OCI-LY3 (cell line): ENCODE measurements at regions not wholly inside any gene's neighbourhood (a gene's known extent, or its start where the extent isn't known, plus 50 kb on each side); places are given as distances from the start of the nearest gene placed in this dataset.
"Not testable (repeated sequence)": the region's sequence is repeated elsewhere in the genome, so short reads cannot be mapped to it uniquely, and the experiment has no call there.

Source experiments
- H2AFZ ChIP-seq: fragments of 200-600, 300-600 bp; shearing (Covaris generic); 2 replicates; pipeline ENCODE4 v1.6.0; 2014; ENCODE audit warnings: antibody characterized with exemption, low read depth, low read length
- H3K27ac ChIP-seq: fragments of 200-600, 300-600 bp; sonication (generic); 2 replicates; pipeline ENCODE4 v1.5.1; 2014; ENCODE audit warnings: mild to moderate bottlenecking, low read length, moderate library complexity, mixed read lengths
- H3K27me3 ChIP-seq: fragments of 200-600, 300-600 bp; sonication (generic); 2 replicates; pipeline ENCODE4 v1.6.1; 2014; ENCODE audit warnings: low read depth, low read length, mixed read lengths
- H3K36me3 ChIP-seq: fragments of 200-600, 300-600 bp; sonication (generic); replicated peaks from 2 replicates; pipeline ENCODE3; 2014; ENCODE audit warnings: low read depth, low read length, mixed read lengths
- H3K4me1 ChIP-seq: fragments of 300-600, 200-600 bp; sonication (generic); 2 replicates; pipeline ENCODE4 v1.6.1; 2014; ENCODE audit warnings: low read length, mixed read lengths
- H3K4me2 ChIP-seq: fragments of 200-600, 300-600 bp; sonication (generic); 2 replicates; pipeline ENCODE4 v1.6.1; 2014; ENCODE audit warnings: low read length, mixed read lengths
- H3K4me3 ChIP-seq: fragments of 300-600, 200-600 bp; sonication (generic); 2 replicates; pipeline ENCODE4 v1.5.1; 2014; ENCODE audit warnings: antibody characterized with exemption, mild to moderate bottlenecking, low read length, moderate library complexity
- H3K79me2 ChIP-seq: fragments of 300-600, 200-600 bp; shearing (Covaris generic); 2 replicates; pipeline ENCODE4 v1.6.1; 2014; ENCODE audit warnings: mild to moderate bottlenecking, low read length, mixed read lengths
- H3K9ac ChIP-seq: fragments of 300-600, 200-600 bp; shearing (Covaris generic); 2 replicates; pipeline ENCODE4 v1.6.0; 2014; ENCODE audit warnings: mild to moderate bottlenecking, low read length, moderate library complexity
- H3K9me3 ChIP-seq: fragments of 200-600, 300-600 bp; shearing (Covaris generic); 2 replicates; pipeline ENCODE4 v1.6.1; 2014; ENCODE audit warnings: low read length, mixed read lengths; ENCODE audit not compliant: insufficient read depth
- H4K20me1 ChIP-seq: fragments of 200-600, 300-600 bp; sonication (generic); 2 replicates; pipeline ENCODE4 v1.6.1; 2016; ENCODE audit warnings: low read length, mixed read lengths; ENCODE audit not compliant: insufficient read depth

DNA sequence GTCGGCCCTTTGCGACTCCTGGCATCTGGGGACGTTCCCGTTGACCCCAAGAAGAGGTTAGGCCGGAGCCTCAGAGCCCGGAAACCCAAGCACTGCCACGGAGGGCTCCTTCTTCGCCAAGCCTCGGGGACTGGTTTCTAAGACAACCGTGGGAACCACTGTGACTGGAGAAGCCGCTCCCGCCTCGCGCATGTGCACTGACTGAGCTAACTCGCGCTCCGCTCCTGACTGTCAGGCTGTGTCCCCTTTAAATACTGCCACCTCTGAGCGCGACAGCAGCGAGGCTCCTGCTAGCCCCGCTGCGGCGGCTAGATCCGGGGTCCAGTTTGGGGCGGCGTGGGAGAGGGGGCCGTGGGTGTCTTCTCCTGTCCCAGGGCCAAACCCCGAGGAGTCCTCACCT, 104.2 kb upstream of the FOXD4L5 start:
- not testable (repeated sequence) for H3K4me1 ChIP-seq

GRCh38 chr9:65386699-65387098, 101.7 kb upstream of the FOXD4L5 start:
- H3K27ac ChIP-seq, H3K9me3 ChIP-seq: not testable (repeated sequence)
- peak overlapping the region; percentile 51 for H3K4me3 ChIP-seq

More for the DNA sequence above, 104.2 kb upstream of the FOXD4L5 start:
- H3K79me2 ChIP-seq, H3K9me3 ChIP-seq, H3K27me3 ChIP-seq, H3K27ac ChIP-seq, H2AFZ ChIP-seq, H3K4me2 ChIP-seq, H3K4me3 ChIP-seq, H3K9ac ChIP-seq, H3K36me3 ChIP-seq, H4K20me1 ChIP-seq: not testable (repeated sequence)

GRCh38 chr9:65386191-65386590, 101.2 kb upstream of the FOXD4L5 start:
- H3K36me3 ChIP-seq, H3K9me3 ChIP-seq: not testable (repeated sequence)

More at GRCh38 chr9:65386699-65387098, 101.7 kb upstream of the FOXD4L5 start:
- H3K27me3 ChIP-seq, H3K9ac ChIP-seq, H2AFZ ChIP-seq, H3K79me2 ChIP-seq, H3K36me3 ChIP-seq, H4K20me1 ChIP-seq, H3K4me1 ChIP-seq: not testable (repeated sequence)
- H3K4me2 ChIP-seq, result peak overlapping the region; percentile 27; the same call in 1 of the 2 replicates

DNA sequence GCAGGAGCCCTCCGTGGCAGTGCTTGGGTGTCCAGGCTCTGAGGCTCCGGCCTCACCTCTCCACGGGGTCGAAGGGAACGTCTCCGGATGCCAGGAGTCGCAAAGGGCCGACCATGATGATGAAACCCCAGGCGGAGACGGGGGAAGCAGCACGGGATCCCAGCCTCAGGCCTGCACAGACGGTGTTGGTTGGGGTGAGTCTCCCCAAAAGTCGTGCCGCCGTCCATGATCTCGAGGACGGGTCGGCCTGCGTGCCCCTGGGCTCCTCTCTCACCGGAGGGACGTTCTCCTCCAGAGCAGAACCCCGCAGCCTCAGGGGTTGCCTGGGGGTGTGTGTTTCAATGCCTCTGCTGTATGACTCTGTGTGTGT, 100.6 kb upstream of the FOXD4L5 start:
- not testable (repeated sequence) for H3K9me3 ChIP-seq, H3K4me1 ChIP-seq, H3K27ac ChIP-seq, H3K4me3 ChIP-seq, H3K36me3 ChIP-seq, H3K4me2 ChIP-seq, H3K9ac ChIP-seq, H4K20me1 ChIP-seq, H2AFZ ChIP-seq, H3K27me3 ChIP-seq, H3K79me2 ChIP-seq

More at GRCh38 chr9:65386191-65386590, 101.2 kb upstream of the FOXD4L5 start:
- not testable (repeated sequence) for H3K4me2 ChIP-seq, H3K27me3 ChIP-seq, H3K79me2 ChIP-seq, H3K4me1 ChIP-seq, H3K9ac ChIP-seq, H2AFZ ChIP-seq, H4K20me1 ChIP-seq, H3K27ac ChIP-seq
- peak overlapping the region; percentile 47 for H3K4me3 ChIP-seq

- H3K27me3 ChIP-seq, H3K9ac ChIP-seq, H2AFZ ChIP-seq, H4K20me1 ChIP-seq, H3K27ac ChIP-seq, H3K4me1 ChIP-seq, H3K4me2 ChIP-seq, H3K79me2 ChIP-seq, H3K9me3 ChIP-seq, H3K4me3 ChIP-seq, H3K36me3 ChIP-seq: not testable (repeated sequence)
These were observed 100.0 kb upstream of the FOXD4L5 start for GRCh38 chr9:65384759-65385654.

DNA sequence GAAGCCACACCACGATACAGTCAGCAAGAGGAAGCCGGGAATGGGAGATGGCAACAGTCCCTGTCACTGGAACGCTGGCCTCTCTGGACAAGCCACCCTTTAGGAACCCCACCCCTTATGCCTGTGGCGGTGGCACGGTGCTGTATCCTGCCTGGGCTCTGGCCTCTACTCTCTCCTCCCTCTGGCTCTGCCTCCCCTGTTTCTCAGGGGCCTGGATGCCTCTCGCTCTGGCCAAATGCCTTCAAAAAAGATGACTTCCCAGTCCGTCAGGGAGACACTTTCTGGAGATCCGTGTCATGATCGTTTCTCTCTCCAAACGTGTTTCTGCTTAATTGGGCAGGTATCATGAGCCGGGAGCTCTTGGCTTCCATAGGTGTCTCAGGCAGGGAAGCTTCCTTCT, 99.1 kb upstream of the FOXD4L5 start:
- not testable (repeated sequence) for H2AFZ ChIP-seq, H3K36me3 ChIP-seq, H3K4me1 ChIP-seq, H3K4me2 ChIP-seq, H3K27ac ChIP-seq, H3K9ac ChIP-seq, H4K20me1 ChIP-seq, H3K79me2 ChIP-seq, H3K9me3 ChIP-seq, H3K27me3 ChIP-seq
- H3K4me3 ChIP-seq, result 0 out of 2 replicates have a peak overlapping the region, but pooled peaks have one; percentile 37

- not testable (repeated sequence) for H3K9ac ChIP-seq, H2AFZ ChIP-seq, H3K36me3 ChIP-seq, H3K27ac ChIP-seq, H3K9me3 ChIP-seq, H3K4me1 ChIP-seq, H3K4me2 ChIP-seq, H4K20me1 ChIP-seq, H3K79me2 ChIP-seq, H3K27me3 ChIP-seq
- 0 out of 2 replicates have a peak overlapping the region, but pooled peaks have one; percentile 37 for H3K4me3 ChIP-seq
These were observed 98.6 kb upstream of the FOXD4L5 start for GRCh38 chr9:65383646-65384045.

- H3K27ac ChIP-seq, H3K9me3 ChIP-seq, H2AFZ ChIP-seq, H3K79me2 ChIP-seq, H3K4me3 ChIP-seq, H3K27me3 ChIP-seq, H3K36me3 ChIP-seq, H3K9ac ChIP-seq, H4K20me1 ChIP-seq, H3K4me1 ChIP-seq, H3K4me2 ChIP-seq: not testable (repeated sequence)
These were observed 97.8 kb upstream of the FOXD4L5 start for GRCh38 chr9:65382701-65383318.
